NCI-H1694 (cell line): ENCODE measurements at regions not wholly inside any gene's neighbourhood (a gene's known extent, or its start where the extent isn't known, plus 50 kb on each side); places are given as distances from the start of the nearest gene placed in this dataset.

ENCODE experiments used
- DNase-seq: peaks from one replicate; lab custom pipeline; 2025; lab: John Stamatoyannopoulos, UW

- DNase-seq, result no peak
Measured at GRCh38 chr12:34526946-34527345, 504.6 kb downstream of the ALG10 start.

DNA sequence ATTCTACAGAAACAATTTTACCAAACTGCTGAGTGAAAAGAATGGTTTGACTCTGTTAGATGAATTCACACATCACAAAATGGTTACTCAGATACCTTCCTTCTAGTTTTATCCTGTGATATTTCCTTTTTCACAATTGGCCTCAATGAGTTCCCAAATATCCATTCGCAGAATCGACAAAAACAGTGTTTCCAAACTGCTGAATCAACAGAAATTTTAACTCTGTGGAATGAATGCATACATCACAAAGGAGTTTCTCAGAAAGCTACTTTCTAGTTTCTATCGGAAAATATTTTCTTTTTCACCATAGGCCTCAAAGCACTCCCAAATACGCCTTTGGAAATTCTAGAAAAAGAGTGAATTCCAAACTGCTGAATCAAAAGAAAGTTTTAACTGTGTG lies 525.0 kb downstream of the ALG10 start:
- DNase-seq, result no peak

- no peak for DNase-seq
Measured at GRCh38 chr12:34591966-34592365, 569.7 kb downstream of the ALG10 start.

GRCh38 chr12:34595749-34596733 lies 573.7 kb downstream of the ALG10 start:
- DNase-seq, result no peak

- DNase-seq, result no peak
Measured at GRCh38 chr12:34597548-34598351, 575.5 kb downstream of the ALG10 start.

DNA sequence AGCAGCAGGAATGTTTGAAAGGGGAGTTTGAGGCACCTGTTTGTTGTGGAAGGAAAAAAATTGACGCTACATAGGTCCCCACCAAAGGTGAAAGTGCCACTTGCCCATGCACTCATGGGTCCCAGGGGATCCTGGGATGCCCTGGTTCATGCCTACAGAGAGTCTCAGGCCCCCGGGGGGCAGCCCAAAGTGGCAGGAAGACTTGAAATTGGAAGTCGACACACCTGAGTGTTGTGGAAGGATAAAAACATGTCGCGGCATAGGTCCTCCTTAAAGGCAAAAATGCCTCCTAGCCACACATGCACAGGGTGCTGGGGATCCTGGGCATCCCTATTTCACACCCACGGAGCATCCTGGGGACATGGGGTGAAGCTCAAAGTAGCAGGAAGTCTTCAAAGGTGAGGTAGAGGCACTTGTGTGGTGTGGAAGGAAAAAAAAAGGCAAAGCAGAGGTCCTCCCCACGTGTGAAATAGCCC lies 576.1 kb downstream of the ALG10 start:
- no peak for DNase-seq

GRCh38 chr12:34598851-34599529 lies 576.7 kb downstream of the ALG10 start:
- DNase-seq, result no peak

- no peak for DNase-seq
Measured at GRCh38 chr12:34599530-34600513, 577.5 kb downstream of the ALG10 start.

DNA sequence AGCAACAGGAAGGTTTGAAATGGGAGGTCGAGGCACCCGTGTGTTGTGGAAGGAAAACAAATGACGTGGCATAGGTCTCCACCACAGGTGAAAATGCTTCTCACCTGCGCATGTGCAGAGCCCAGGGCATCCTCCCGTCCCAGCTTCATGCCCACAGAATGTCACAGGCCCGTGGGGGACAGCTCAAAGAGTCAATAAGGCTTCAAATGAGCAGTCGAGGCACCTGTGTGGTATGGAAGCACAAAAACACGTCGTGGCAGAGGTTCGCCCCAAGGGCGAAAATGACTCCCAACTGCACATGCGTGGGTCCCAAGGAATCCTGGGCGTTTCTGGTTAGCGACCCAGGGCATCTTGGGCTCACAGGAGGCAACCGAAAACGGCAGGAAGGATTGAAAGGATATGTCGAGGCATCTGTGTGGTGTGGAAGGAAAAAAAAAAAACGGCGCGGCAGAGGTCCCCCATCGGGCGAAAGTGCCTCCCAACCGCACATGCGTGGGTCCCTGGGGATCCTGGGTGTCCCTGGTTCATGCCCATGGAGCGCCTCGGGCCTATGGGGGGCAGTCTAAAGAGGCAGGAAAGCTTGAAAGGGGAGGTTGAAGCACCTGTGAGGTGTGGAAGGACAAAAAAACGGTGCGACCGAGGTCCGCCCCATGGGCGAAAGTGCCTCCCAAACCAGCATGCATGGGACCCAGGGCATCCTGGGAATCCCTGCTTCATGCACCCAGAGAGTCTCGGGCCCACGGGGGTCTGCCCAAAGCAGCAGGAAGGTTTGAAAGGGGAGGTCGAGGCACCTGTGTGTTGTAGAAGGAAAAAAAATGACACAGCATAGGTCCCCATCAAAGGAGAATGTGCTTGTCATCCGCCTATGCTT lies 578.5 kb downstream of the ALG10 start:
- DNase-seq, result no peak

DNA sequence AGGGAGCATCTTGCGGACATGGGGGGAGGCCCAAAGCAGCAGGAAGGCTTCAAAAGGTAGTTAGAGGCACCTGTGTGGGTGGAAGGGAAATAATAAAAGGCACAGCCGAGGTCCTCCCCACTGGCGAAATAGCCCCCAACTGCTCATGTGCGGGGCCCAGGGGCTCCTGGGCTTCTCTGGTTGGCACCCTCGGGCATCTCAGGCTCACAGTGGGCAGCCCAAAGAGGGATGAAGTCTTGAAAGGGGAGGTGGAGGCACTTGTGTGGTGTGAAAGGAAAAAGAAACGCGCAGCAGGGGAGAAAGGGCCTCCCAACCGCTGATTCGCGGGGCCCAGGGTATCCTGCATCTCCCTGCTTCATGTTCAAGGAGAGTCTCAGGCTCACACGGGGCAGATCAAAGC lies 579.4 kb downstream of the ALG10 start:
- no peak for DNase-seq

GRCh38 chr12:34602213-34602940 lies 580.1 kb downstream of the ALG10 start:
- no peak for DNase-seq

DNA sequence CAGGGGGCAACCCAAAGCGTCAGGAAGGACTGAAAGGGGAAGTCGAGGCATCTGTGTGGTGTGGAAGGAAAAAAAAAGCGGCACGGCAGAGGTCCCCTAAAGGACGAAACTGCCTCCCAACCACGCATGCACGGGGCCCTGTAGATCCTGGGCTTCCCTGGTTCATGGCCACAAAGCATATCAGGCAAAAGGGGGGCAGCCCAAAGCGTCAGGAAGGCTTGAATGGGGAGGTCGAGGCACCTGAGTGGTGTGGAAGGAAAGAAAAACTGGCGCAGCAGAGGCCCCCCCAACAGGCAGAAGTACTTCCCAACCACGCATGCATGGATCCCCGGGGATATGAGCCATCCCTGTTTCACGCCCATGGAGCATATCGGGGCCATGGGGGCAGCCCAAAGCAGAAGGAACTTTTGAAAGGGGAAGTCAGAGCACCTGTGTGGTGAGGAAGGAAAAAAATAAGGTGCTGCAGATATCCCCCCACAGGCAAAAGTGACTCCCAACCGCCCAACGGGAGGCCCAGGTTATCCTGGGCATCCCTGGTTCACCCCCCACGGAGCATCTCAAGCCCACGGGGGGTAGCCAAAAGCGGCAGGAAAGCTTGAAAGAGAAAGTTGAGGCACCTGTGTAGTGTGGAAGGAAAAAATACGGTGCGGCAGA lies 581.2 kb downstream of the ALG10 start:
- DNase-seq, result no peak

- no peak for DNase-seq
Measured at GRCh38 chr12:34604227-34604626, 581.9 kb downstream of the ALG10 start.

DNA sequence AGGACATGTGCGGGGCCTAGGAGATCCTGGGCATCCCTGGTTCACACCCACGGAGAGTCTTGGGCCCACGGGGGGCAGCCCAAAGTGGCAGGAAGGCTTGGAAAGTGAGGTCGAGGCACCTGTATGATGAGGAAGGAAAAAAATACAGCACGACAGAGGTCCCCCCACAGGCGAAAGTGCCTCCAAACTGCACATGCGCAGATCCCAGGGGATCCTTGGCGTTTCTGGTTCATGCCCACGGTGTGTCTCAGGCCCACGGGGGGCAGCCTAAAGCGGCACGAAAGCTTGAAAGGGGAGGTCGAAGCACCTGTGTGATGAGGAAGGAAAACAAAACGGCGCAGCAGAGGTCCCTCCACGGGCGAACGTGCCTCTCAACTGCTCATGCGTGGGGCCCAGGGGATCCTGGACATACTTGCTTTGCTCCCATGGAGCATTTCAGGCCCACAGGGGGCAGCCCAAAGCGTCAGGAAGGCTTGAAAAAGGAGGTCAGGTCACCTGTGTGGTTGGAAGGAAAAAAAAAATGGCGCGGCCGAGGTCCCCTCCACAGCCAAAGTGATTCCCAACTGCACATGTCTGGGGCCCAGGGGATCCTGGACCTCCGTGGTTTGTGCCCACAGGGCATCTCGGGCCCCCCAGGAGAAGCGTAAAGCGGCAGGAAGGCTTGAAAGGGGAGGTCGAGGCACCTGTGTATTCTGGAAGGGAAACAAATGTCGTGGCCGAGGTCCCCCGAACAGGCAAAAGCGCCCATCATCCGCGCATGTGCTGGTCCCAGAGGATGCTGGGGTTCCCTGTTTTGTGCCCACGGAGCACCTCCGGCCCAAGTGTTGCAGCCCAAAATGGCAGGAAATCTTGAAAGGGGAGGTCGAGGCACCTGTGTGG lies 582.6 kb downstream of the ALG10 start:
- DNase-seq, result no peak

DNA sequence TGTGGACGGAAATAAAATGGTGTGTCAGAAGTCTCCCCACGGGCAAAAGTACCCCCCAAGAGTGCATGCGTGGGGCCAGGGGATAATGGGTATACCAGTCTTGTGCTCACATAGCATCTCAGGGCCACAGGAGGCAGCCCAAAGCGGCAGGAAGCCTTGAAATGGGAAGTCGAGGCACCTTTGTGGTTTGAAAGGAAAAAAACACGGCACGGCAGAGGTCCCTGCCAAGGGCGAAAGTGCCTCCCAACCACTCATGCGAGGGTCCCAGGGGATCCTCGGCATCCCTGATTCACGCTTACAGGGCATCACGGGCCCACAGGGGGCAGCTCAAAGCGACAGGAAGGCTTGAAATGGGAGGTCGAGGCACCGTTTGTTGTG lies 583.2 kb downstream of the ALG10 start:
- DNase-seq, result no peak

DNA sequence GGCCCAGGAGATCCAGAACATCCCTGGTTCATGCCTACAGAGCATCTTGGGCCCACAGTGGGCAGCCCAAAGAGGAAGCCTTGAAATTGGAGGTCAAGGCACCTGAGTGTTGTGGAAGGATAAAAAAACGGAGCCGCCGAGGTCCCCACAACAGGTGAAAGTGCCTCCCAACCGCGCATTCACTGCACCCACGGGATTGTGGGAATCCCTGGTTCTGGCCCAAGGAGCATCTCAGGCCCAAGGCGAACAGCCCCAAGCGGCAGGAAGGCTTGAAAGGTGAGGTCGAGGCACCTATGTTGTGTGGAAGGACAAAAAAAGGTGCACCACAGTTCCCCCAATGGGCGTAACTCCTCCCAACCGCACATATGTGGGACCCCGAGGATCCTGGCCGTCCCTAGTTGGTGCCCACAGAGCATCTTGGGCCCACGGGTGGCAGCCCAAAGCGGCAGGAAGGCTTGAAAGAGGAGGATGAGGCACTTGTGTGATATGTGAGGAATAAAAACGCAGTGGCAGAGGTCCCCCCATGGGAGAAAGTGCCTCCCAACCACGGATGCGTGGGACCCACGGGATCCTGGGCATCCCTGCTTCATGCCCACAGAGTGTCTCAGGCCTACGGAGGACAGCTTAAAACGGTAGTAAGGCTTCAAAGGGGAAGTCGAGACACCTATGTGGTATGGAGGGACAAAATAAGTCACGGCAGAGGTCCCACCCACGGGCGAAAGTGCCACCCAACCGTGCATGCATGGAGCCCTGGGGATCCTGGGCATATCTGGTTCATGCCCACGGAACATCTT lies 583.9 kb downstream of the ALG10 start:
- no peak for DNase-seq
